ENCODE measurements at regions not wholly inside any gene's neighbourhood (a gene's known extent, or its start where the extent isn't known, plus 50 kb on each side); places are given as distances from the start of the nearest gene placed in this dataset.

DNA sequence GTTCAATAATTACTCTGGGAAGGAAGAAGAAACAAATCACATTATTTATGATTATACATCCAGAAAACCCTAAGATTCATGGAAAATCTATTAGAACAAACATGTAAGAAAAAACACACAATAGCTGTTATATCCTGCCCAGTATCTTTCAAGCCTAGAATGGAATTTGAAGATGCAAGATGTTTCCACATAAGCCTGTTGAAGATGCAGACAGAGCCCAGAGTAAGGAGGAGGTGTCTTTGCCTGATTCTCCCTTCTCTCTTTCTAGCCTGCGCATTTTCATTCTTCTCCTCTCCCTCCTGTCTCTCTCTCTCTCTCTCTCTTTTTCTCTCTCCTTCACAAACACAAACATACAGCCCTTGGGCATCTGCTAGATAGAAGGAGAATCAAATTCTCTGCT is 170.1 kb upstream of the INHBA start:
- no peaks in the 10 kb centered on the region for H3K36me3 ChIP-seq (ENCODE audit: insufficient read depth, low read length)
- H3K9ac ChIP-seq (ENCODE audit: insufficient read length): no peak overlapping the region
- no peaks in the 10 kb centered on the region for H3K9me3 ChIP-seq (ENCODE audit: low read depth, low read length)
- no peak overlapping the region for H3K27ac ChIP-seq
- TF ChIP-seq EZH2 (IDR thresholded peaks at IDR 0.05): no peak
- TF ChIP-seq POLR2AphosphoS5 (IDR thresholded peaks at IDR 0.05; ENCODE audit: borderline replicate concordance, low read depth, low read length): no peak
- TF ChIP-seq FOXP2 (optimal IDR thresholded peaks at IDR 0.05; ENCODE audit: control extremely low read depth, extremely low read length, insufficient read depth): no peak
- no peak for DNase-seq (ENCODE audit: low read depth, low spot score)
- H3K4me3 ChIP-seq: no peak overlapping the region

DNA sequence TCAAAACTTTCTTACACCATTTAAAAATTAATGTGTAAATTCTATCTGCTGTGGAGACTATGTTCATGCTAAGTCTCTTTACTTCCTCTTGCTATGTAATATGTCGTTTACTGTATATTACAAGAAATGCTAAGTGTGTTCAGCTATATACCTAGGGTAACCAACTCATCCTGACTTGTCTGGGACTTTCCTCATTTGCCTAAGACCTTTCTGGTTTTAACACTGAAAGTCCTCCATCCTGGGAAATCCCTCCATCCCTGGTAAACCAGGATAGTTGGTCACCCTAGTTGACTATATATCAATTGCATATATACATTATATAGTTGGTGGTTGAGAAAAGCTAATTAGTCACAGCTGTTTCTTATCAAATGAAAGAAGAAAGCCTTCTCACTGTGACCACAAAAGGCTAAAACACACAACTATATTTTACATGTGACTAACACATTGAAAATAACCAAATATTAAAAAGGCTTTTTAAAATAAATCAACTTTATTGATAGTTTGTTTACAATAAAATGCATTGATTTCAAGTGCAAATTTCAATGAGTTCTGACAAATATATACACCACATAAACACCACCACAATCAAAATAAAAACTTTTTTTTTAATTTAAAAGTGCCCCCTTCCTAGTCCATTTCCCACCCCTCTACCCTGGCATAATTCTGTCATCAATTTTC is 167.7 kb upstream of the INHBA start:
- Histone ChIP-seq H3K27ac (peak overlapping the region; percentile 55; the same call in 1 of the 2 replicates), H3K9ac (ENCODE audit: insufficient read length) (no peak overlapping the region), H3K9me3 (ENCODE audit: low read depth, low read length) (no peaks in the 10 kb centered on the region), H3K36me3 (ENCODE audit: insufficient read depth, low read length) (no peaks in the 10 kb centered on the region), H3K4me3 (no peak overlapping the region; the same call in 1 of the 2 replicates)
- DNase-seq (ENCODE audit: low read depth, low spot score): no peak
- no peak for TF ChIP-seq POLR2AphosphoS5 (IDR thresholded peaks at IDR 0.05; ENCODE audit: borderline replicate concordance, low read depth, low read length)
- TF ChIP-seq EZH2 (IDR thresholded peaks at IDR 0.05): no peak

DNA sequence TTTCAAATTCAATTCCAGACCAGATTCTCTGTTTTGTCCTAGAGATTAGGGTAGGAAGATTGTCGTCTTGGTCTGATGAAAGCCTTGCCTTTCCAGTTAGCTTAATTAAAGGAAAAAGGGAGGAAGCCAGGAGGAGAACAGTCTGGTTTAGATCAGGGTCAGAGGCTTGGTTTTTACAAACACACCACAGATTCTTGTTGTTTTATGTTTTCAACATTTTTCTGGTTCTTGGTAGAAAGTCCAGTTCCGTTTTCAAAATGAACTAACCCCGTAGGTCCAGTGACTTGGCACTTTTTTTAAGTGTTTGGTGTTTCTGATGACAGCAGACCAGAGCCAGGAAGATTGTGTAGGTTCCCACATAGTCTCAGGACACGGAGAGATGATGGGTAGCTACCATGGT is 167.1 kb upstream of the INHBA start:
- Histone ChIP-seq H3K36me3 (ENCODE audit: insufficient read depth, low read length) (no peaks in the 10 kb centered on the region), H3K9me3 (ENCODE audit: low read depth, low read length) (0 out of 2 replicates have a peak, but pooled peaks cover 3% of the 10 kb centered on the region), H3K9ac (ENCODE audit: insufficient read length) (peak overlapping the region; percentile 21), H3K27ac (peak overlapping the region; percentile 55), H3K4me3 (no peak overlapping the region; the same call in 1 of the 2 replicates)
- no peak for DNase-seq (ENCODE audit: low read depth, low spot score)
- TF ChIP-seq EZH2 (IDR thresholded peaks at IDR 0.05) (no peak), POLR2AphosphoS5 (IDR thresholded peaks at IDR 0.05; ENCODE audit: borderline replicate concordance, low read depth, low read length) (no peak), FOXP2 (optimal IDR thresholded peaks at IDR 0.05; ENCODE audit: control extremely low read depth, extremely low read length, insufficient read depth) (no peak)

DNA sequence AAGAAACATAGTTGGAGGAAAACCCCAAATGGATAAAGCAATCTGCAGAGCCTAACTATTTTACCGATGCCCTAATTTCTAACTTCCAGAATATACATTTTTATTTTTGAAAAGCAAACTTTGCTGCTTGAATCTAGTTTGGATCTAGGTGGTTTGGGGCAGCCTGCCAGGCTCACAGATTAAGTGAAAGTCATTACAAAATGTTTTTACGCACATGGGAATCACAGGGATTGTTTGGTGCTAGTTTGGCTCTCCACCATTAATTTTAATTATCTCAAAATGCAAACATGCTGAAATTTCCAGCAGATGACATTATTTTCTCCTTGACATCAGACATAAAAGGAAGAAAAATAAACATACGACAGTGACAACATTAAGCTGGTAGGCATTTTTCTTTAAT is 166.7 kb upstream of the INHBA start:
- Histone ChIP-seq H3K36me3 (ENCODE audit: insufficient read depth, low read length) (no peaks in the 10 kb centered on the region), H3K27ac (peak overlapping the region; percentile 55), H3K9me3 (ENCODE audit: low read depth, low read length) (0 out of 2 replicates have a peak, but pooled peaks cover 3% of the 10 kb centered on the region), H3K4me3 (no peak overlapping the region; the same call in 1 of the 2 replicates), H3K9ac (ENCODE audit: insufficient read length) (peak overlapping the region; percentile 21)
- DNase-seq (ENCODE audit: low read depth, low spot score): no peak
- TF ChIP-seq POLR2AphosphoS5 (IDR thresholded peaks at IDR 0.05; ENCODE audit: borderline replicate concordance, low read depth, low read length): no peak
- no peak for TF ChIP-seq FOXP2 (optimal IDR thresholded peaks at IDR 0.05; ENCODE audit: control extremely low read depth, extremely low read length, insufficient read depth)
- no peak for TF ChIP-seq EZH2 (IDR thresholded peaks at IDR 0.05)

DNA sequence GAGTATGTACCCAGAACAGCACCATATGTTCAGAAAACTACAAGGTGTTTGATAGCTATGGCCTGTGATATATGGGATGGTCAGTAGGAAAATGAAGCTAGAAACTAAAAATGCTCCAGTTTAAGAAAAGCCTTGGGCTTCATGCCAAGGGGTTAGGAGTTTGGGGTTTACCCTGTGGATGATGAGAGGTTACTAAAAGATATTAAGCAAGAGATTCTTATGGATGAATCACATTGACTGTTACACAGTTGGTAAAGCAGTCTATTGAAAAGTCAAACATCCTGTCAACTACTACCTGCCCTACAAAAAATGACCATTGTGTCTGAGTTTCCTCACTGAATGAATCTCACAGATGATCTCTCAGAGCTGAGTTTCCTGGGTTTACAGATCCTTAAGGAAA is 166.2 kb upstream of the INHBA start:
- no peaks in the 10 kb centered on the region for H3K36me3 ChIP-seq (ENCODE audit: insufficient read depth, low read length)
- no peak overlapping the region for H3K9ac ChIP-seq (ENCODE audit: insufficient read length)
- H3K9me3 ChIP-seq (ENCODE audit: low read depth, low read length): 0 out of 2 replicates have a peak, but pooled peaks cover 3% of the 10 kb centered on the region
- DNase-seq (ENCODE audit: low read depth, low spot score): no peak
- TF ChIP-seq POLR2AphosphoS5 (IDR thresholded peaks at IDR 0.05; ENCODE audit: borderline replicate concordance, low read depth, low read length) (no peak), EZH2 (IDR thresholded peaks at IDR 0.05) (no peak), FOXP2 (optimal IDR thresholded peaks at IDR 0.05; ENCODE audit: control extremely low read depth, extremely low read length, insufficient read depth) (no peak)
- no peak overlapping the region for H3K27ac ChIP-seq
- no peak overlapping the region for H3K4me3 ChIP-seq

DNA sequence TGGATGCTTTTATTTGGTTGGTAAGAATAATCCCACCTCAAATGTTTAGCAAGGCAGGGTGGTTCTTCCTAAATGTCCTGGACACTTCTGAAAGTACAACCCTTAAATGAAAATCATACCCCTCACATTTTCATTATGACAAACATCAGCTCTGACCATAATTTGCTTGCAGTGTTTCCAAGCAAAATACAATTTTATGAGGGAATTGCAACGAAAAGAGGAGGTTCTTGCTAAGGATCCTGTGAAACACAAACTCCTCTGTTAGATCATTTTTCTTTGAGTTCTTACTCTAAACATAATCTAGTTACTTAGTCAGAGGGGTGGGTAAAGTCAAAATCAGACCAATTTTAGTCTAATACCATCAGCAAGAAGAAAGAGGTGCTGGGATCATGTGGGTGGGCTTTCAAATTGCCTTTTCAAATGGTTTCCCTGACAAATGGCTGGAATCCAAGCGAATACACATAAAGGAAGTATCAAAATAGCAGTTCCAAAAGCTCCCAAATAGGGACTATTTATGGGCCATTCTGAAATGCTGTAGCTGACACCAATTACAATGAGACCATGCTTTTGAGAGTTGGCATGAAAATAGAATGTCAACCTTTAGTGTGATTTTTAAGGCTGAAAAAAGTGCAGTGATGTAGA is 164.9 kb upstream of the INHBA start:
- no peak overlapping the region for H3K9ac ChIP-seq (ENCODE audit: insufficient read length)
- no peak for TF ChIP-seq EZH2 (IDR thresholded peaks at IDR 0.05)
- TF ChIP-seq POLR2AphosphoS5 (IDR thresholded peaks at IDR 0.05; ENCODE audit: borderline replicate concordance, low read depth, low read length): no peak
- TF ChIP-seq FOXP2 (optimal IDR thresholded peaks at IDR 0.05; ENCODE audit: control extremely low read depth, extremely low read length, insufficient read depth): no peak
- no peak for DNase-seq (ENCODE audit: low read depth, low spot score)
- 0 out of 2 replicates have a peak, but pooled peaks cover 3% of the 10 kb centered on the region for H3K9me3 ChIP-seq (ENCODE audit: low read depth, low read length)
- no peak overlapping the region for H3K27ac ChIP-seq
- no peaks in the 10 kb centered on the region for H3K36me3 ChIP-seq (ENCODE audit: insufficient read depth, low read length)
- H3K4me3 ChIP-seq: no peak overlapping the region

DNA sequence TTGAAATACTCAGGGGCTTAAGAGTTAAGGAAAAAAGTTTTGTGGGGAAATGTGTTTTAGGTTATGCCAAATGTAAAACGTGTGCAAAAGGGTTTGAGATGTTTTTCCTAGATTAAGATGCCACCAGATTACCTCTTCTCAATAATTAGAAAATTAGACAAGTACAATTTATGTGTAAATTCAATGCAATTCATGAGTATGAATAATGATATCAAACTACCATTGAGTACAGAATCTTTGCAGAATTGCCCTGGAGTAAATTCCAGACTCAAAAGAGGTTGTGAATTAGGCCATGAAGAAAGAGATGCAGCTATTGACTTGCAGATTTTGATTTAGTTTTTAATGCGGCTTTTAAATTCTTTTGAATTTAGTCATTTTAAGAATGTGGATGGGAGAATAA is 159.4 kb upstream of the INHBA start:
- TF ChIP-seq FOXP2 (optimal IDR thresholded peaks at IDR 0.05; ENCODE audit: control extremely low read depth, extremely low read length, insufficient read depth): no peak
- TF ChIP-seq POLR2AphosphoS5 (IDR thresholded peaks at IDR 0.05; ENCODE audit: borderline replicate concordance, low read depth, low read length): no peak
- no peak for TF ChIP-seq EZH2 (IDR thresholded peaks at IDR 0.05)
- no peak overlapping the region for H3K9ac ChIP-seq (ENCODE audit: insufficient read length)
- H3K4me3 ChIP-seq: no peak overlapping the region
- H3K36me3 ChIP-seq (ENCODE audit: insufficient read depth, low read length): no peaks in the 10 kb centered on the region
- DNase-seq (ENCODE audit: low read depth, low spot score): no peak
- 0 out of 2 replicates have a peak, but pooled peaks cover 3% of the 10 kb centered on the region for H3K9me3 ChIP-seq (ENCODE audit: low read depth, low read length)
- H3K27ac ChIP-seq: peak overlapping the region; percentile 4; the same call in 1 of the 2 replicates

DNA sequence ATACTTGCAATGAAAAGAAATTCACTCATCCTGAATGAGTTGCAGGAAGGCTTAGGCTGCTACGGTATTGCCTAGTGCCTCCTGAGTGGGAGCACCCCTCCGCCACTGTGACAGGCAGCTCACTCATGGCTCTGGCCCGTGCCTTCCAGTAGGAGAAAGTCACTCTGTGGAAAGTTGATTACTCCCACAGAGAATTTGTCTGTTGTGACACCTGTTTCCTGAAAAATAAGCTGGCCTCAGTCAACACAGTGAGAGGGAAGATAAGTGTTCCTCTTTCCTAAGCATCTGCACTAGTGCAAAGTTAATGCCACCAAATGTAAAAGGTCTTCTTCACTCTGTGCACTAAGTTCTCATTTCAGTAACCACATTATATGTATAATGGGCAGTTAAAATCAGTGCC is 158.8 kb upstream of the INHBA start:
- Histone ChIP-seq H3K27ac (peak overlapping the region; percentile 4; the same call in 1 of the 2 replicates), H3K4me3 (no peak overlapping the region), H3K9me3 (ENCODE audit: low read depth, low read length) (0 out of 2 replicates have a peak, but pooled peaks cover 3% of the 10 kb centered on the region), H3K9ac (ENCODE audit: insufficient read length) (no peak overlapping the region), H3K36me3 (ENCODE audit: insufficient read depth, low read length) (no peaks in the 10 kb centered on the region)
- no peak for TF ChIP-seq POLR2AphosphoS5 (IDR thresholded peaks at IDR 0.05; ENCODE audit: borderline replicate concordance, low read depth, low read length)
- no peak for TF ChIP-seq FOXP2 (optimal IDR thresholded peaks at IDR 0.05; ENCODE audit: control extremely low read depth, extremely low read length, insufficient read depth)
- no peak for TF ChIP-seq EZH2 (IDR thresholded peaks at IDR 0.05)
- no peak for DNase-seq (ENCODE audit: low read depth, low spot score)

Data from SK-N-MC (cell line).